ENCODE measurements at regions not wholly inside any gene's neighbourhood (a gene's known extent, or its start where the extent isn't known, plus 50 kb on each side); places are given as distances from the start of the nearest gene placed in this dataset.

- no peak for TF ChIP-seq EGR1 (IDR thresholded peaks at IDR 0.05)
- no peak for TF ChIP-seq USF1 (IDR thresholded peaks at IDR 0.05)
- no peak for TF ChIP-seq YY1 (IDR thresholded peaks at IDR 0.05; ENCODE audit: low read depth)
- TF ChIP-seq TAF1 (IDR thresholded peaks at IDR 0.05; ENCODE audit: low read depth), result no peak
- no peak for TF ChIP-seq CEBPB (IDR thresholded peaks at IDR 0.05)
- no peak for TF ChIP-seq EP300 (IDR thresholded peaks at IDR 0.05; ENCODE audit: borderline replicate concordance)
- TF ChIP-seq MAX (IDR thresholded peaks at IDR 0.05), result no peak
- TF ChIP-seq CREB1 (IDR thresholded peaks at IDR 0.05; ENCODE audit: low read depth), result no peak
- TF ChIP-seq RAD21 (IDR thresholded peaks at IDR 0.05; ENCODE audit: low read depth), result no peak
- TF ChIP-seq TCF12 (IDR thresholded peaks at IDR 0.05; ENCODE audit: low read depth), result no peak
- TF ChIP-seq FOXM1 (IDR thresholded peaks at IDR 0.05; ENCODE audit: borderline replicate concordance, low read depth), result no peak
- TF ChIP-seq ZBTB7A (IDR thresholded peaks at IDR 0.05; ENCODE audit: low read depth), result no peak
- no peak for TF ChIP-seq TEAD4 (IDR thresholded peaks at IDR 0.05)
- TF ChIP-seq REST (IDR thresholded peaks at IDR 0.05; ENCODE audit: low read depth), result no peak
- no peak for TF ChIP-seq NFIC (IDR thresholded peaks at IDR 0.05)
These were observed 245.0 kb upstream of the PWP1 start for GRCh38 chr12:107440606-107441005.

- TF ChIP-seq YY1 (IDR thresholded peaks at IDR 0.05; ENCODE audit: low read depth) (no peak), REST (IDR thresholded peaks at IDR 0.05; ENCODE audit: low read depth) (no peak), NFIC (IDR thresholded peaks at IDR 0.05) (no peak), MAX (IDR thresholded peaks at IDR 0.05) (no peak)
These were observed 243.8 kb upstream of the PWP1 start for GRCh38 chr12:107441665-107442300.

- TF ChIP-seq NFIC (IDR thresholded peaks at IDR 0.05) (no peak), USF1 (IDR thresholded peaks at IDR 0.05) (no peak), CREB1 (IDR thresholded peaks at IDR 0.05; ENCODE audit: low read depth) (no peak), MAX (IDR thresholded peaks at IDR 0.05) (no peak)
These were observed 243.1 kb upstream of the PWP1 start for GRCh38 chr12:107442326-107442987.

- TF ChIP-seq NFIC (IDR thresholded peaks at IDR 0.05), result no peak
These were observed 242.1 kb upstream of the PWP1 start for GRCh38 chr12:107443320-107444090.

- TF ChIP-seq TCF12 (IDR thresholded peaks at IDR 0.05; ENCODE audit: low read depth), result no peak
- no peak for TF ChIP-seq TEAD4 (IDR thresholded peaks at IDR 0.05)
- no peak for TF ChIP-seq CEBPB (IDR thresholded peaks at IDR 0.05)
These were observed 240.8 kb upstream of the PWP1 start for GRCh38 chr12:107444771-107445170.

GRCh38 chr12:107446476-107446875 lies 239.1 kb upstream of the PWP1 start:
- TF ChIP-seq REST (IDR thresholded peaks at IDR 0.05; ENCODE audit: low read depth) (no peak), YY1 (IDR thresholded peaks at IDR 0.05; ENCODE audit: low read depth) (no peak)

All from Ishikawa (cell line).